GM18499 (cell line): ENCODE measurements at regions not wholly inside any gene's neighbourhood (a gene's known extent, or its start where the extent isn't known, plus 50 kb on each side); places are given as distances from the start of the nearest gene placed in this dataset.

Source experiments
- ATAC-seq: cut with Tn5 transposase; IDR thresholded peaks from one replicate; pipeline ENCODE4 v1.9.1; 2021; ENCODE audit warnings: moderate number of reproducible peaks; ENCODE audit not compliant: insufficient read depth, unreplicated experiment

DNA sequence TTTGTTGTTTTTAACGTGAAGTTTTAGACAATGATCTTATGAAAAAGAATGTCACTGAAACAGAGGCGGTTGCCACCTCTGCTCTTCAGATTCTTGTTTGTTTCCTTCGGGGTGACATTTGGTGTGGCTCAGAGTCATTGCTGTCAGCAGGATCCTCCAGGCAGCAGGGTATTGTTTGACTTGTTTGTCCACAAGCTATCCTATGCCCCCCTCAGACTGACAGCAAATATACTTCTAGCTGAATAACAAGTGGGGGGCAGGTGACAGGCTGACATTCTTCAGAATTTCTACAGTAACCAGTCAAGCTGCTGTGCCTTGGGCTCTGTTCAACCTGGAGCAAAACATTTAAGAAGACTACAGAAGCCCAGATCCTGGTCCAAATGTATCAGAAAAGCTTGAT, 383.3 kb downstream of the YTHDC2 start:
- no peak for ATAC-seq

DNA sequence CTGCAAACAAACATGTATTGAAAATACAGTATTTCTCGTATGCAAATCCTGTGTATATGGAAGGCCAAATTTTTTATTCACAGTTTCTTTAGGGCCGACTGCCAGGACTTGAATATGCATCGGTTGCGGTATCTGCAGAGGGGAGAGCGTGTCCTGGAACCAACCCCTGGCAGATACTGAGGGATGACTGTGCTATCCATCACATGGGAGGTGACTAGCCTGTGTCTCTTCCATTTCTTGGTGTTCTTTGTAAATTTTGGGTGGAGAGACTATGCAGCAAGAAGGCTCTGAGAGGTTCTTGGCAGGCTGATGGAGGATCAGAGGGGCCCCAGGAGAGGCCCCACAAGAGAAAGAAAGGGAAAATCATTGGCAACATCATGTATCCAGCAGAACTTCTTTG, 384.3 kb downstream of the YTHDC2 start:
- ATAC-seq = no peak

DNA sequence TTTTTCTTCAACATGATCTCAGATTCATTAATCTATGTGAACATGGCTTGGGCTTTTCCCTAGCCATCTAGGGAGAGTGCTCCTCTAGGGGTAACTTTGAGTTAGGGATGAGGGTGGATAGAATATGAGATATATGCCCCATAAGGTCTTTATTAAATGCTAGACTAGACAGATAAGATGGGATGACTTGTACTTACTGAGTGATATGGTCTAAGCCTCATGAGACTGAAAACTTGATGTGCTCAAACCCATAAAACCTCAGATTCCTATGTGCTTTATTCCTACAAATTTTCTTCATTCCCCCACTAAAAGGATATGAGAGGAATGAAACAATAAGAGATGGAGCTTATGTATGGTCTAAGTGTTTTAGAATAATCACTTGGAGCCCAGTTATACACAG, 386.6 kb downstream of the YTHDC2 start:
- no peak for ATAC-seq

DNA sequence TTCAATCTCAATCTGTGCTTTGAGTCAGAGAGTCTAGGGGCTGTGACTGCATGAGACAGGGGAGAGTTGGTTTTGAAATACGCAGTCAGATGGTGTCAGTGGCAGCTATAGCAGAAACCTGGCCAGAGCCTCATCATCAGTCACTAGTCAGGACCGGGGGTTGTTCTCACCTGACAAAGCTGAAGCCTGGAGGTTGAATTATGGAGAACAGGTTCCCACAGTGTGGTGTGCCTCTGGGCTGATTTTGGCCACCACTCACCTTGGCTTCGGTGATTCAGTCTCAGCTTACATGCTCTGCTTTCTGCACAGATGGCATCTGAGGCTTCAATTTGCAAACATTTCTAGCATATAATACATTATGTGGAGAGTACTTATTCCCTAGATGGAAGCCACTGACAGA, 387.3 kb downstream of the YTHDC2 start:
- no peak for ATAC-seq

DNA sequence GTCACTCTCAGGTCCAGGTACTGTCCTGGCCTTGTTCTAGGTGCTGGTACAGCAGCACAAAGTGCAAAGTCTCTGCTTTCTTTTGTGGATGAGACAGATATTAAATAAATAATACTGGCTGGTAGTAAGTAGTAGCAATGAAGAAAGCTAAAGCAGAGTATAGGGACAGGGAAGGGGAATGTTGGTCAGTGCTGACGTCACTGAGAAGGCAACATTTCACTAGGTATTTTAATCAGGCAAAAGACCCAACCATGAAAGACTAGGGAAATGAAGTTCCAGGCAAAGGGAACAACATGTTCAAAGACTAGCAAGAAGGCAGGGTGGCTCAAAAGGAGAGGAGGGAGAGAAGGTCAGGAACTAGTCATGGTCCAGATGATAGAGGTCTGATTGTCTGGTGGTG, 388.2 kb downstream of the YTHDC2 start:
- ATAC-seq = no peak

DNA sequence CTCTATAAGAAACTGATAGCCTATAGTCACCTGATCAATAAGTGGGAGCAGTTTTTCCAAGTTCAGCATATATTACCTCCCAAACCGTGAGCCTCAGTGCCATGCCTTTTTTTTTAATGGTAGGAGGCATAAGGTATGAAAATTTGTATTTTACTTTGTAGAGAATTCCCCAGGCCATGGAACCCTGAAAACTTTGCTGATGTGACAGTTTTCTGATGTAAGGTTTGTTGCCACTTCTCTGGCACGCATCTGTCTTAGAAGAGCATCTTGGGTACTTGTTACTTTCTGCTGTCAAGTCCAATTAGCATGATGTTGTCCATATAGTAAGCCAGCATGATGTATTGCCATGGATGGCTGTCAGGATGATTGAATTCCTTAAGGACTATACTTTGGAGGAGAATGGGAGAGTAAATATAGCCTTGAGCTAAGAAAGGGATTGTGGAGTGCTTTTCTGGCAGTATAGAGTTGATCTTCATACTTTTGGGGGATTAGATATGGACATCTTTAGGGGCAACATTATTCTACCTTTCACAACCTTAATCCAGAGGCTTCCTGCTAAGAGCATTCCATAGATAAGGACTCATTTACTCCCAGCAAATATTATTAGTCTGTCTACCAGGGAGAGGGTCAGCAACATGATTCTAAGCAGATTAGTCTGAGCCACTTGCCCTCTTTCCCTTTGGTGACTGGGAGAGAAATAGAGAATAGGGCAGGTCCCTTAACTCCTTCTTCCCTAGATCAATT, 389.6 kb downstream of the YTHDC2 start:
- no peak for ATAC-seq

DNA sequence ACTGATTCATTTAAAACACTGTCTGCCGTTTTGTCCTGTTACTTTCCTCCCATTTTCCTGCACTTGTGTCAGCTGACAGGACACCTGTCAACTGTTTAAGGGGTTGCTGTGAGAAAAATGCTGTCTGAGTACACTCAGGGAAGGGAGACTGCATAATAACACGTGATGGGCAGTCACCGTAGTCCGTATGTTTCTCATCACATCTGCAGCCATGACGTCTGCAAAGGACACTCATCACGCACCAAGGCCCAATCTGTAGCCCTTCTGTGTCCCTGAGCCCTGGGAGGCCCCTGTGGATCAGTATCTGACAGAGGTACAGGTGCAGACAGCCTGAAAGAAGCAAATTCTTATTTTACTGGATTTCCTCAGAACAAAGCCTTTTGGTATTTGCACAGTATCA, 396.3 kb downstream of the YTHDC2 start:
- ATAC-seq = no peak

DNA sequence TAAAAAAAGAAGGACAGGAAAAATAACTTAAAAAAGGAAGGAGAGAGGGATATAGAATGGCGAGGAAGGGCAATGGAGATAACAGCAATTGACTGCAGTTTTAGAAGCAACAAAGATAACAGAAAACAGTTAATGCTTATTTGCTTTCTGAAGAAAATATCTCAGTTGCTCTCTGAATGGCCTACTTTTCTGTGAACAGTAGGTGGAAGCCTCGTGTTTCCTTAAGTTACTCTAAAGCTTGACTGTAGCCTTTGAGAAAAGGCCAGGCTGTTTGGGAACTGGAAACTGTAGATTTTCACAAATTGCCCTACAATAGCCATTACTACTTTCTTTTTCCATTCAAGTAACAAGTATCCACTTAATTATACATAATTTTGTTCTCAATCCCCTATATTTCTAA, 404.5 kb downstream of the YTHDC2 start:
- no peak for ATAC-seq

DNA sequence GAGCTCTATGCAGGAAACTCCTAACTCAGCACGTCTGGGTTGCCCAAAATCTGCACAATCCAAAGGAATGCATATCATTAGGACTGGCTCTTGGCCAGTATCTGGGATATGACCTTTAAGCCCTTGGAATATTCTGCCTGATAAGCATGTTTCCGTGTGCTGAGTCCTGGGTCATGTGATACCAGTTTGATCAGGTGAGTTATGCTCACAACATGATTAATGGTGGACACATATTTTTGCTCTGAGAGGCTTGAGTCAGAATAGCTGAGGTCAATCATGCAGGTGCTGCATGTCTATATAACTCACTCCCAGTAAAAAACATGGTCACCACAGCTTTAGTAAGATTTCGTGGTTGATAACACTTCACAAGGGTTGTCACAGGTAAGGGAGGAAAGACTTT, 408.8 kb downstream of the YTHDC2 start:
- no peak for ATAC-seq

DNA sequence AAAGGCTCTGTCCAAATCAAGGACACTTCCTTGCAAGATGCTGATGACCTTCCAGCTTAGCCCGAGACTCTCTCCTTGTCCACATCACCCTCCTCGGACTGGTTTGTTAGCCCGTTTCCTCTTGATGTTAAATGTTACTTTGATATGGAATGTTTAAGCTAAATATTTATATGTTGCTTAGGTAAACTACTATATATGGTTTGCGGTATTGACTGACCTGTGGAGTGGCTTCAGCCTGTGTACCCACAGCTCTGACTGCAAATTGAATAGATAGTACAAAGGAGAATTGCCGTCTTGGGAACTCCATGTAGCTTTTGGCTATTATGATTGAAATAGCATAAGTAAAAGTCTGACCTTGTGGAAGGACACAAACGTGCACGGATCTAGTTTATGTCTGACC, 422.0 kb downstream of the YTHDC2 start:
- no peak for ATAC-seq

DNA sequence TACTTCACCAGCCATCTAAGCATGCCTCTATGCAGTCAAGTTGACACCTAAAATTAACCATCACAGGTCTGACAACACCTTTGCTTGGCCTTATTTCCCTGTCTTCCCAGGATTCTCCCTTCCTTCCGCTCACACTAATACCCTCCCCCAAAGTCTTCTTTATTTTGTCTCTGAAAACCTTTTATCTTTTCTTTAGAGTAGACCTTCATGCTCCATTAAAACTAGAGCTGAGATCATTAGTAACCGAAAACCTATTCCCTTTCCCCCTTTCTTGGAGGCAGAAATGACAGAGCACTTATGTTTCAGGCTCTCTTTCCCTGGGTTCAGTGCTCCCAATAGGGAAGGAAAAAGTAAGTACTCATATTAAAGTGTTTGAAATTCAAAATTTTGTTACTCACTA, 423.8 kb downstream of the YTHDC2 start:
- ATAC-seq = no peak

DNA sequence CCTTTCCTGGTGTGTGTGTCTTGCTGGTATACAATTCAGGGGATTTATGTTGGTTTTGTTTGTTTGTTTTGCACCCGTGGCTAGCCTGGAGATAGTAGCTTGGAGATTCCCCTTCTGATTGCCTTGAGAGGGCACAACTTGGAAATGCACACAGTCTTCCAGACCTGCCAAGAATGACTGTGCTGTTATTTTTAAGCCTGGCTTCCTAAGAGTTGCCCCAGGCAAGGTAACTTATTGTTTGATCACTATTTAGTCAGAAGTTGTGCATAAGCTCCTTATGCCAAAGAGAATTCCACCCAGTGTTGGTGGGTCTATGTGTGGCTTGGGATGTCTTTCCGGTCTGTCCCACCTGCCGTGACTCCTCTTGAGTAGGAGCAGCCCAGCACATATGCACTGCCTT, 421.9 kb upstream of the KCNN2 start:
- ATAC-seq = no peak

DNA sequence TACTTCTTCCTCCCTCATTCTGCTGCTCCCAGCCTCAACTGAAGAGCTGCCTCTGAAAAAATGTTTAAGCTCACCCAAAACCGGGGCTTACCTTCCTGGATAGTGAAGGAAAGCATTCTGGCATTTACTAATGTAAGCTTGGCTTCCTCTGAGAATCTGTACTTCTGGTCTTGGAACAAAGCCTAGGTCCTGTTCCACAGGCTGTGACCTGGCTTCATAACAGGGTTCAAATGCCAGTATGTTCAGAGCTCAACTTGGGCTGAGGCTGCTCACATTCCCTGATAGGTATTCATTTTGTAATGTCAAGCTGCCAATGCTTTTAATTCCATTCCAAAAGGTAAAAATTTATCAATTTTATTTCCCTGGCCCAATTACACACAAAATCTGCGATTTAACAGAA, 411.7 kb upstream of the KCNN2 start:
- no peak for ATAC-seq

DNA sequence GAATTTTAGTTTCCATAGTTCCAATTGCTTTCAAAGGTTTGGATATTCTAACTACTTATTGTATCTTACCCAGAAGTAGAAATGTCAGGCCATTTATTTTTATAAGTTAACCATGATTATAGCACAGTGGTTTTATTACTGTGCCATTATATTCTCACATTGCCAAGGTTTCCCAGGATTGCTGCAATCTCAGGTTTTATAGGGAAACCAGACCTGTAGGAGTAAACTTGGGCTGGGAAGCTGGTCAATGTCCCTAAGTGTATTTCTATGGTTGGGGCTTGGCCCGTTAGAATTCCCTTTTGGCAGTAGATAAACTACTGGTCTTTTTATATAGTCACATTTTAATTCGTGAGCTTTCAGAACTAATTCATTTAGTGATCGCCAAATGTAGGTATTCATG, 396.6 kb upstream of the KCNN2 start:
- no peak for ATAC-seq

DNA sequence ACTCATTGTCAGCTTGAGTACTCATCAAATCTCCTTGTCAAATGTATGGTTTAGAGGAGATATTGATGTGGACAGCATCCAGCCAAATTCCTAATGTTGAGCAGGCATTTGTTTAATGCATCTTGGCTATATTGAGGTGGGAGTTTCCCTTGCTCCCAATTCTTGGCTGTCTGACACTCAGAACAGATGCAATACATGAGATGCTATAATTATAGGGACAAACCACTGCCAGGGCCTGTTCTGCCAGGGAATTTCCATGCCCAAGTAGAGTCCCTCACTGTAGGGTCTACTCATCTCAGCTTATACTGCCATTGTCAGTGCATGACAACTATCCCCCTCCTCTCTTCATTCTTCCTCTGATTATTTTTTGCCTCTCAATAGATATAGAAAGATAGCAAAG, 392.0 kb upstream of the KCNN2 start:
- no peak for ATAC-seq

DNA sequence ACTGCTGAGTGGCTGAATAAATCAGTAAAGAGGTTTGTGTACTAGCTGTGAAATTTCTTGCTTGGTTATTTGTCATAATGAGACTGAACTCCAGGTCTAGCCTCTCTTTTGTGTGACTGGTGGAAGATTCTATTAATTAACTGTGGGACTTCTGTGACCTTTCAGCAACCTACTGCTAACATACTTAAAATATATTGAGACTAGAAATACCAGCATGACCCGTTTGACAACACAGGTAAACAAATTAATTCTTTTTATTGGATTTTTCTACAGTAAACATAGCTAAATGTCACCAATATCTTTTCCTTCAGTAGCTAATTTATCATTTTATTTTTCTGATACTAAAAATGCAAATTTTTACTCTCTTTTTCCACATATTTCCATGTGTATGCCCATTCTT, 390.4 kb upstream of the KCNN2 start:
- ATAC-seq = no peak

DNA sequence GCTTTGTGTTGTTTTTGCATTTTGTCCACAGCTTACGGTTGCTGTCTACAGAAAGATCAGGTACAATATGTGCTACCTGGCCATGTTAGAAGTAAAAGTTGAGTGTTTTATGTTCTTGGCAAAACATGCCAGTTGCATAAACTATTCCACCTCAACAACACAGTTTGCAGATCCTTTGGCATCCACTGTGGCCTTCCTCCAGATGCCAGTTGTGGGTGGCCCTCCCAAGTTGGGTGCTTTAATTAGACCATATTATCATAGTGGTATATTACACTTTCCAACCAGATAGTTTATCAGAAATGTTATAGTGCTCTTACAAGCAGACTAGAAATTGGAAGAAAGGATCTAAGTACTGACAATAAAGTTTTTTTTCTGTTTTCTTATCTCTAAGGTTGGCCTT, 386.9 kb upstream of the KCNN2 start:
- no peak for ATAC-seq

DNA sequence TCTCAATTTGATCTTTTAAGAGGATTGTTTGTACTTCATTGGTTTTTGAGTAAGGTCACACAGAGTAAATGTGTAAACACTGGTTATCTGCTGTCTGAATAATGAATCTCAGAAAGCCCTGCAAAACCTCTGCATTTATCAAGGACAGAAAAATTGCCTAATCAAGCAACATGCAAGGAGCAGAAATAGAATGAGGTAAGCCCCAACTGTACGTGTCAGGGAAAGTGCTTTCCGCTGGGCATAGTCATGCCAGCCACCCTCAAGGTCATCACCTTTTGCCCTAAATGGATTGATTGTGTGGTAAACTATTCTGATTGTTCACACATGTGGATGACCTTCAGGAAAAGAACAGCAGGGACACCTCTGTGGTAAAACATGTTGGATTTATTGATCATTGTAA, 376.9 kb upstream of the KCNN2 start:
- no peak for ATAC-seq

DNA sequence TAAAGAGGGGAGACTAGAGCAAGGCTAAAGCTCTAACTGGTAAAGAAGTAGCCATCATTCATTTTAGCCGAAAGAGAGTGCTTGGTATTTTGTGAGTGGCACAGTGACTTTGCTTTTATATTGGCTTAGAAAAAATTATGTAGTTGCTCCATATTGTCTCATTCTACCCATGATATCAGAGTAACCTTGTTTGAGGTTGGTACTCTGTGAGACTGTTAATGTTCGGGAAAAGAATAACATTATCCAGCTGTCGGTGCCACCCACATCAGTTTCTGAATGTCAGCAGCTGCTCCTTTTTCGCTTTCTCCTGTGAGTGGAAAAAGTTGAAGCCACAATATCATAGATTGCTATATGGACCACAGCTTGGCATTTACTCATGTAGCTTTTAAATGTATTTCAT, 376.4 kb upstream of the KCNN2 start:
- ATAC-seq = no peak

DNA sequence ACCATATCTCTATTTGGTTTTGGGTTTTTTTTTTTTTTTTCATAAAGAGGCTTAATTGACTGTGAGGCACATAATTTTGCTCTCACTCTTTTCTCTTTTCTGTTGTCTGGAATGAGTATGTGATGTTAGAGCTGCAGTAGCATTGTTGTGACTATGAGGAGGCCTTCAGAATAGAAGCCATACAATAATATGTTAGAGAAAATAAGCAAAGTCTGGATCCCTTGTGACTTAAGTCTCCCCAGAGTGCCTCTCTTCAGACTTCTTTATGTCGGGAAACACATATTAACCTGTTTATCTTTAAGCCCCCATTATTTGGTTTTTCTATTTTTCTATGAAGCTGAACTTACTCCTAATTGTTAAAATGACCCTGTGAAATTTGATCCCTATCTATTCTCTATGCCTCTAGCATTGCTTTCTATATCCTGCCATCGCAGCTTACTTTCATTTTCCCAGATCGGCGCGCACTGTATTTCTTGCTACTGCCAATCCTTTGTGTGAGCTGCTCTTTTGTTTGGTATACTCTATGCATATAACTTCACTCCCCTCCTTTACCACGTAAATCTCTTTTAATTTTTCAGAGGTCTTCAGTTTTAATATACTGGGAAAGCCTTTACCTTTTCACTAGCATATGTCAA, 372.5 kb upstream of the KCNN2 start:
- ATAC-seq = no peak

DNA sequence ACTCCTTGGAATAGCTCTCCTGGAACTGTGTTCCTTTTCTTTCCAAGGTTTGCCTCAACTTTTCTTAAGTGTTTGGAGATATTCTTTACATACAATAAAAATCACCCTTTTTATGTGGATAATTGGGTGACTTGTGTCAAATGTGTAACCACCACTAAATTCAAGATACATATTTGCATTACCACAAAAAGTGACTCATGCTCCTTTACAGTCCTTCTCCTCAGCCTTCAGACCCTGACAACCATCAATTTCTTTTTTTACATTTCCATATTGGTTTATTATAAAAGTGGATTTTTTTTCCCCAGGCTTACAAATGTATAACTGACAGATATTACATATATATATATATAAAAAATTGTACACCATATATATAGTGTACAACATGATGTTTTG, 372.0 kb upstream of the KCNN2 start:
- ATAC-seq = no peak

DNA sequence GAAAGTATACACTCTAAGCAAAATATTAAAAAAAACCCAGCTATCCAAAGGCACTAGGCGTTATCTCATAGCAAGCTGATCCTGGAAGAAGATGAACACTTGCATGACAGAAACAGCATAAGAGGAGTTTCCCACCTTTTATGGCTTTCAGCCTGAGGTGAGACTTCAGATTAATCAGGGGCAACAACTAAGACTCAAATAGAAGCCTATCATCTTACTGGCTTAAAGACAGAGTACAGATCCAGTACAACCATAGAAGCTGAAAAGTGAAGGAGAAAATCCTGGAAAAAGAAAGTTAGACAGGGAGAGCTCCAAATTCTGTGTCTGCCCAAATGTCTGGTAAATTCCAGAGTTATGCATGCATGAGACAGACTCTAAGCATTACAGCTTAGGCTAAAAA, 360.8 kb upstream of the KCNN2 start:
- ATAC-seq = no peak
